Activated CD4-positive, alpha-beta T cell treated with anti-CD3 and anti-CD28 coated beads for 36 hours (primary cell): ENCODE measurements at regions not wholly inside any gene's neighbourhood (a gene's known extent, or its start where the extent isn't known, plus 50 kb on each side); places are given as distances from the start of the nearest gene placed in this dataset.

Experiments used
- ATAC-seq: fragments of 200-7000 bp; cut with Tn5 transposase; one replicate; pipeline ENCODE4 v1.10.0; 2021; ENCODE audit warnings: mild to moderate bottlenecking, moderate library complexity
- CTCF ChIA-PET: fragments of 350-600 bp; sonication (Branson Sonifier 250); formaldehyde crosslinking; loops from one replicate; lab custom pipeline; 2021; ENCODE audit warnings: antibody characterized with exemption; lab: Charles Lee
- POLR2A ChIA-PET: fragments of 350-600 bp; sonication (Branson Sonifier 250); formaldehyde crosslinking; loops from one replicate; lab custom pipeline; 2021; ENCODE audit warnings: antibody characterized with exemption, inconsistent platforms; lab: Charles Lee
- DNase-seq: peaks from one replicate; pipeline ENCODE4 v3.0.0-alpha.2; 2020
- H3K27ac Mint-ChIP-seq: one replicate; pipeline ENCODE4 v1.8.0; 2021; ENCODE audit warnings: mixed read lengths
- H3K27me3 Mint-ChIP-seq: one replicate; pipeline ENCODE4 v1.8.0; 2021; ENCODE audit warnings: mixed read lengths
- H3K36me3 Mint-ChIP-seq: one replicate; pipeline ENCODE4 v1.8.0; 2021; ENCODE audit warnings: low read depth, mixed read lengths
- H3K4me1 Mint-ChIP-seq: one replicate; pipeline ENCODE4 v1.8.0; 2021; ENCODE audit warnings: mixed read lengths
- H3K4me3 Mint-ChIP-seq: one replicate; pipeline ENCODE4 v1.8.0; 2021; ENCODE audit warnings: mild to moderate bottlenecking, moderate library complexity, mixed read lengths
- H3K9me3 Mint-ChIP-seq: one replicate; pipeline ENCODE4 v1.8.0; 2021; ENCODE audit warnings: low read depth, mixed read lengths
- intact Hi-C, 2 experiments: fragments of 100-400 bp; cut with DNase I in 1 of 2; cut with micrococcal nuclease in 1 of 2; formaldehyde crosslinking; loops; one replicate each; pipeline versions ENCODE4 v1.14.2 to v1.15.1; 2022 to 2024; cut with DNase I, micrococcal nuclease

DNA sequence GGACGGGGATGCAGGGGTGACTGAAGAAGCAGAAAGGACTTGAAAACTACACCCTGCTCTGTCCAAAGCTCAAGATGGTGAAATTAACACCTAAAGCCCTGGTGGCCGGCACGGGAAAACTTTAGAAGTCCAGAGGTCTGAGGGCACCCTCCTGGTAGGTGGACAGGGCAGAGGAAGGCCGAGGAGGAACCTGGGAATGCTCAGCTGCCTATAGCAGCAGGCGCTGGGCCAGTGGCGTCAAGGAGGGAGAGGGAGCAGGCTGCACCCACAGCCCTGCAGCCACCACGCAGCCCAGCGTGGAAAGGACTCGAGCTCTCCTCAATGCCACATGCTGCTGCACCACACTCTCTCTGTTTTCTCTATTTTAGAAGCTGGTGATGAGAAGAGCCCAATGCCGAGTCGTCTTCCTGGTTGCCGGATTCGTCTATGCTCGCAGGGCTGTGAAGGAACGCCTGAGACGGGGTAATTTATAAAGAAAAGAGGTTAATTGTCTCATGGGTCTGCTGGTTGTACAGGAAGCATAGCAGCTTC, 248.3 kb upstream of the AFDN start:
- peaks cover 7% of the 10 kb centered on the region for H3K27me3 Mint-ChIP-seq
- ChIA-PET POLR2A (no interaction called here), CTCF (no interaction called here)
- DNase-seq (no peak), ATAC-seq (no peak)
- H3K4me1 Mint-ChIP-seq, result no peaks in the 10 kb centered on the region
- peaks cover 5% of the 10 kb centered on the region for H3K9me3 Mint-ChIP-seq
- peaks cover 2% of the 10 kb centered on the region for H3K36me3 Mint-ChIP-seq
- intact Hi-C loops, result no loop called here
- H3K4me3 Mint-ChIP-seq, result no peak overlapping the region
- H3K27ac Mint-ChIP-seq, result no peak overlapping the region

DNA sequence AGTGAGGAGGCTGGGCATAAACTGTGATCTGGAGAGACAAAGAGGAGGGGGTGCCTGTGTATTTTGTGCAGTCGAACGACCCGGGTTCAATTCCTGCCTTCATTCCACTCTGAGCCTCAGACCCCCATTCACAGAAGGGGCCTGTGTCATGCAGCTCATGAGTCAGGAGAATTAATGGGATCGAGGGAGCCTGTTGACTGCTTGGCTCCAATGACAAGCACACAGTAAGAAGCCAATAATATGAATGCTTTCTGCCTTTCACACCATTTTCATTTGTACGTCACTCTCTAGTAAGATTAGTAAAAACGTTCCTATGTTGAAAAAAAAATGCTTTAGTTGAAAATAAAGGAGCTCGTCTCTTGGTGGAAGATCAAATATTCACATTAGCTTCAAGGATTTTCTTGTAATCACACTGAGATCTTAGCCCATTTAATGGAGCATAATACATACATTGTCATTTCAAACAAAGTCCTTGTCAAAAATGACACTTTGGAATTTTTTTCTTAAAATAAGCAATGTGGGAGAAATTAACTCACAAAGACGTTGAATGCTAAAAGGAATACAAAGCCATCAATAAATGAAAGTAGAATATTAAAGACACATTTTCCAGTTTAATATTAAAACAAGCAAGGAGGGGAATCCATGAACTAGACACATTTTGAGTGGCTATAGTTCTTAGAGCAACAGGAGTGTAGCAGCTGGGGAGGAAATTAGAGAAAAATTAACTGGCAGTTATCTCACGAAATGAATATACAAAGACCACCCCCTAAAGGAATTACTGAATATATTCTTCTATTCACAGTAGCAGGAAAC, 246.7 kb upstream of the AFDN start:
- H3K4me3 Mint-ChIP-seq, result no peak overlapping the region
- H3K4me1 Mint-ChIP-seq, result no peaks in the 10 kb centered on the region
- CTCF ChIA-PET, result no interaction called here
- intact Hi-C loops, result no loop called here
- POLR2A ChIA-PET, result interaction anchor here (0.6 kb wide), 1 partner anchor 1175 kb away, joined by 3 read pairs; no protein-coding TSS in a partner anchor
- H3K36me3 Mint-ChIP-seq, result peaks cover 2% of the 10 kb centered on the region
- DNase-seq, result no peak
- H3K27ac Mint-ChIP-seq, result no peak overlapping the region
- H3K9me3 Mint-ChIP-seq, result peaks cover 5% of the 10 kb centered on the region
- ATAC-seq, result no peak
- peaks cover 7% of the 10 kb centered on the region for H3K27me3 Mint-ChIP-seq

DNA sequence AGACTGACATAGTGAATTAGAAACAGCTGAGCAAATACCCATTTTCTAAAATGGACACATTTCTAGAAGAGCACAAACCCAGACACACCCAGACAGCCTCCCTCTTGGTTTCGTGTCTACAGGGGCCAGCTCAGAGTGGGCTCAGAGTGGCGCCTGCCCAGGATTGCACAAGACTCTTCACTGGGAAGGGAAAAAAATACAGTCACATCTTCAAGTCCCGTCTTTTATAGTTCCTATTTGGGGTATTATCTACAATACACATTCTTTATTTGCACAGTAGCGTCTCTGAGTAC, 246.1 kb upstream of the AFDN start:
- H3K4me1 Mint-ChIP-seq, result no peaks in the 10 kb centered on the region
- no peak overlapping the region for H3K4me3 Mint-ChIP-seq
- peaks cover 2% of the 10 kb centered on the region for H3K36me3 Mint-ChIP-seq
- no peak overlapping the region for H3K27ac Mint-ChIP-seq
- peaks cover 10% of the 10 kb centered on the region for H3K27me3 Mint-ChIP-seq
- intact Hi-C loops, result no loop called here
- POLR2A ChIA-PET, result interaction anchor here (0.6 kb wide), 1 partner anchor 1176 kb away, joined by 3 read pairs; no protein-coding TSS in a partner anchor
- H3K9me3 Mint-ChIP-seq, result peaks cover 5% of the 10 kb centered on the region
- no peak for ATAC-seq
- CTCF ChIA-PET, result no interaction called here
- no peak for DNase-seq

DNA sequence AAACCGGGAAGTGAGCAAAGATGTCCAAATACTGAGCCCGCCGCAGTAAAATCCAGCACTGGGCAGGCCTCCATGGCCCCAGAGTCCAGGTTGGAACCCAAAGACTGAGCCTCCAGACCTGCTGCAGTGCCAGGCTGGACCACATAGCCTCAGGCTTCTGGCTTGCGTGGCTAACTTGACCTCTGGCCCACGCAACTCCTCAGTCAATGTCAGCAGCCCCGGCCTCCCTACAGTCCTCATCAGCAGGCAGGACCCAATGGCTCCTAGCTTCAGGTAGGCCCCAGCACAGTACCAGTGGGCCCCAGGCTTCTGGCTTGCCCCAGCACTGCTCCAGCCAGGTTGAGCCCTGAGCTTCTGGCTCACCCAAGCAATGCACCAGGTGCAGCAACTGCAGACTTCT, 245.1 kb upstream of the AFDN start:
- Mint-ChIP-seq H3K4me1 (no peaks in the 10 kb centered on the region), H3K4me3 (no peak overlapping the region), H3K27me3 (peaks cover 14% of the 10 kb centered on the region), H3K36me3 (peaks cover 2% of the 10 kb centered on the region), H3K27ac (no peak overlapping the region), H3K9me3 (peaks cover 5% of the 10 kb centered on the region)
- CTCF ChIA-PET, result no interaction called here
- intact Hi-C loops, result no loop called here
- ATAC-seq, result no peak
- no peak for DNase-seq
- POLR2A ChIA-PET, result no interaction called here

DNA sequence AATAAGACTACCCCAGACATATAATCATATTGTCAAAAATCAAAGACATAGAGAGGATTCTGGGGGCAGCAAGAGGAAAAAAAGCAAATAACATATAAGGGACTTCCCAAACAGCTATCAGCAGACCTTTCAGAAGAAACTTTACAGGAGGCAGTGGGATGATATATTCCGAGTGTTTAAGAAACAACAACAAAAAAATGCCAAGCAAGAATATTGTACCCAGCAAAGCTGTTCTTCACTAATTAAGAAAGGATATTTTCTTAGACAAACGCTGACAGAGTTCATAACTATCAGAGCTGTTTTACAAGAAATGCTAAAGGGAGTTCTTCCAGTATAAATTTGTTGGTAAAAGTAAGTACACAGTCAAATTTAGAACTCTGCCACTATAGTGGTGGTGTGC, 243.3 kb upstream of the AFDN start:
- ATAC-seq, result no peak
- H3K27me3 Mint-ChIP-seq, result peaks cover 15% of the 10 kb centered on the region
- H3K4me1 Mint-ChIP-seq, result no peaks in the 10 kb centered on the region
- ChIA-PET POLR2A (no interaction called here), CTCF (no interaction called here)
- H3K9me3 Mint-ChIP-seq, result peaks cover 5% of the 10 kb centered on the region
- intact Hi-C loops, result no loop called here
- no peak overlapping the region for H3K4me3 Mint-ChIP-seq
- no peak for DNase-seq
- peaks cover 2% of the 10 kb centered on the region for H3K36me3 Mint-ChIP-seq
- no peak overlapping the region for H3K27ac Mint-ChIP-seq

DNA sequence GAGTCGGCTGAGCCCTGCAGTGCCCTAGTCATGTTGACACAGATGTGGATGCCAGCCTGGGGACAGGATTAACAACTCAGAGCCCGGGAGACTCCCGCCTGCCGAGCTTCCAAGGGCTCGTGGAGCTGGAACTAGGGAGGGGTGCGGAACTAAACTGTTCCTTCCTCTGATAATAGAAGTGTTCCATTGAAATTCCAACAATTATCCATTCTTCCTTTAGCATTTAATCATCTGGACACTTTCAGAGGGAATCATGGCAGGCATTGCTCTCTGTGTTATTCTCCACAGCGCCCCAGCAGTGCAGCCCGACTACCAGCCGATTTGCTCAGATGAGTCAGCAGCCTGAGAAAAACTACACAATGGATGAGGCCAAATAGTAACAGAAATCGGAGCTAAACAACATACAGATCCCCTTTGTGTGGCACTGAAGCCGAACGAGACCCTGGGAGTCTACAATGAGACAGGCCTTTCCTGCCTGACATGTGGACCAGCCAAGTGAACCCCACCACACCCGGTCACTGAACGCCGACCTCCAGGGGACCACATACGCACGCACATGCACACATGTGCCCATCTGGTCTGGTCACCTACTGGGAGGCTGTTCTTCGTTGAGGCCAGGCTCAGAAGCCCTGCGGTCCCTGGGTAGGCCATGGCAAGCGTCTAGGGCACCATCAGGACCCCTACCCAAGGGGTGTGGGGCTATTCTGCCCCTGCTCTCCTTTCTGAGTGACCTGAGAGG, 238.4 kb upstream of the AFDN start:
- H3K4me3 Mint-ChIP-seq, result no peak overlapping the region
- DNase-seq, result no peak
- ChIA-PET CTCF (no interaction called here), POLR2A (no interaction called here)
- peaks cover 9% of the 10 kb centered on the region for H3K9me3 Mint-ChIP-seq
- H3K27ac Mint-ChIP-seq, result no peak overlapping the region
- H3K27me3 Mint-ChIP-seq, result peaks cover 9% of the 10 kb centered on the region
- intact Hi-C loops, result no loop called here
- H3K4me1 Mint-ChIP-seq, result no peaks in the 10 kb centered on the region
- no peak for ATAC-seq
- H3K36me3 Mint-ChIP-seq, result no peaks in the 10 kb centered on the region

DNA sequence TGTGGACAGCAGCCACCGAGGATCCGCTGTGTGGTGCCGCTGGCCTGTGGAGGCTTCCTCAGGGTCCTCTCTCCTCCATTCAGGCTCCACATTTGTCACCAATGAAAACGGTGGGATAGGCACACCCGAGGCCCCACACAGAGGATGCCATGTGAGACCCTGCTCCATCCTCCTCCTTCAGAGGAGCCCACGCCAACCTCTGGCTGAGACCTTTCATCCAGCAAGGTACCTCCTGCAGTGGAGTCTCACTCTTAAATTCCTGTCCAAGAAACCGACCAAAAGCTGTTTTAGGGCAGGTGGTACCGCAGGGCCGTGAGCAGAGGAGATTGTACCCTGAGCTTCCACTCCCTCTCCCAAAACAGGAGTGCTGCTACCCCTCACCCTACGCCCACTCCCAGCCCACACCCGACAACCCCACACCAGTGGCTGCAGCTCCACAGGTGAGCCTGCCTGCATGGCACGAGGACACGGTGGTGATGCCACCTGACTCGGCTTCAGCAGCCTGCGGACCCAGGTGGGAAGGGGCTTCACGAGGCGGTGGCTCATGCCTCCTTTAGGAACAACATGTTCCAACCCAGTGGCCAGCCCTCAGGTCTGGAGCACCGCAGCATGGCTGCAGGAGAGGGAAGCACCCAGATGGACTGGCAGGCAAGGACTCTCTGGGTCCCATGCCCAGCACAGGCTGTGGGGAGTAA, 237.6 kb upstream of the AFDN start:
- H3K9me3 Mint-ChIP-seq, result peaks cover 9% of the 10 kb centered on the region
- intact Hi-C loops, result no loop called here
- H3K4me1 Mint-ChIP-seq, result no peaks in the 10 kb centered on the region
- POLR2A ChIA-PET, result no interaction called here
- H3K27me3 Mint-ChIP-seq, result peaks cover 9% of the 10 kb centered on the region
- H3K4me3 Mint-ChIP-seq, result no peak overlapping the region
- CTCF ChIA-PET, result no interaction called here
- no peak overlapping the region for H3K27ac Mint-ChIP-seq
- ATAC-seq (no peak), DNase-seq (no peak)
- H3K36me3 Mint-ChIP-seq, result no peaks in the 10 kb centered on the region

DNA sequence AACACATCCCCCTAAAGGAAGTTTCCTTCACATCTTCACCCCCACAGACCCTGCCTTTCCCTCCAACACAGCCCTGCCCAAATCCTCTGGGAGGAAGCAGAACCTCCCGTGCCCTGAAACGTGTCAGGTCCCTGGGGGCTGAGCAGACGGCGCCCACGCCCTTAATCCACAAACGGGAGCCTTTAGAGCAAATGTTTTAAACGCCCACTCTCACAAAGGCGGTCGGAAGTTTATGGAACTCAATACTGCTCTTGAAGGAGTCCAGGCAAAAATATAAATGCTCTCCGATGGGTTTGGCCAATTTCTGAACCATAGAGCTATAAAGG, 237.1 kb upstream of the AFDN start:
- no peaks in the 10 kb centered on the region for H3K36me3 Mint-ChIP-seq
- DNase-seq, result no peak
- ChIA-PET POLR2A (no interaction called here), CTCF (no interaction called here)
- intact Hi-C loops, result no loop called here
- H3K27me3 Mint-ChIP-seq, result peaks cover 9% of the 10 kb centered on the region
- H3K9me3 Mint-ChIP-seq, result peaks cover 9% of the 10 kb centered on the region
- no peaks in the 10 kb centered on the region for H3K4me1 Mint-ChIP-seq
- no peak overlapping the region for H3K27ac Mint-ChIP-seq
- no peak for ATAC-seq
- no peak overlapping the region for H3K4me3 Mint-ChIP-seq

DNA sequence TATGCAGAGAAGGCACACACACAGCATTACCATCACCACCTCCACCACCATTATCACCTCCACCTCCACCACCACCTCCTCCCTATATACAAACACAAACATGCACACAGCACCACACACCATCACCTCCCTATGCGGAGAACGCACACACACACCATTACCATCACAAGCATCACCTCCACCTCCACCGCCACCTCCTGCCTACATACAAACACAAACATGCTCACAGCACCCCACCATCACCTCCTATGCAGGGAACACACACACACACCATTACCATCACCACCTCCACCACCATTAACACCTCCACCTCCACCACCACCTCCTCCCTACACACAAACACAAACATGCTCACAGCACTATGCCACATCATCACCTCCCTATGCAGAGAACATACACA, 236.5 kb upstream of the AFDN start:
- Mint-ChIP-seq H3K27ac (no peak overlapping the region), H3K9me3 (peaks cover 9% of the 10 kb centered on the region), H3K4me1 (no peaks in the 10 kb centered on the region), H3K27me3 (peaks cover 8% of the 10 kb centered on the region), H3K36me3 (no peaks in the 10 kb centered on the region), H3K4me3 (no peak overlapping the region)
- intact Hi-C loops, result no loop called here
- ATAC-seq (no peak), DNase-seq (no peak)
- ChIA-PET CTCF (no interaction called here), POLR2A (no interaction called here)
